ENCODE measurements at regions not wholly inside any gene's neighbourhood (a gene's known extent, or its start where the extent isn't known, plus 50 kb on each side); places are given as distances from the start of the nearest gene placed in this dataset.

GRCh38 chr22:49021131-49021925, 806.3 kb downstream of the BRD1 start:
- DNase-seq = no peak

- no peak for DNase-seq
Observed at GRCh38 chr22:49019737-49020713, 807.6 kb downstream of the BRD1 start.

GRCh38 chr22:49018601-49019000, 809.1 kb downstream of the BRD1 start:
- no peak for DNase-seq

- DNase-seq = no peak
Observed at GRCh38 chr22:49017482-49018329, 810.0 kb downstream of the BRD1 start.

- no peak for DNase-seq
Observed at GRCh38 chr22:49016909-49017481, 810.7 kb downstream of the BRD1 start.

GRCh38 chr22:49015993-49016908, 811.4 kb downstream of the BRD1 start:
- DNase-seq = no peak

- DNase-seq = no peak
Observed at GRCh38 chr22:49015459-49015858, 812.2 kb downstream of the BRD1 start.

GRCh38 chr22:49014227-49015201, 813.2 kb downstream of the BRD1 start:
- no peak for DNase-seq

- DNase-seq = no peak
Observed at GRCh38 chr22:49013707-49014106, 814.0 kb downstream of the BRD1 start.

GRCh38 chr22:49012712-49013395, 814.8 kb downstream of the BRD1 start:
- DNase-seq = no peak

GRCh38 chr22:49011769-49012648, 815.7 kb downstream of the BRD1 start:
- no peak for DNase-seq

GRCh38 chr22:49011379-49011768, 816.3 kb downstream of the BRD1 start:
- no peak for DNase-seq

- DNase-seq = no peak
Observed at GRCh38 chr22:49010901-49011300, 816.8 kb downstream of the BRD1 start.

GRCh38 chr22:49010070-49010863, 817.4 kb downstream of the BRD1 start:
- DNase-seq = no peak

- no peak for DNase-seq
Observed at GRCh38 chr22:49009359-49010063, 818.2 kb downstream of the BRD1 start.

GRCh38 chr22:49008682-49009235, 818.9 kb downstream of the BRD1 start:
- no peak for DNase-seq
